ENCODE measurements at regions not wholly inside any gene's neighbourhood (a gene's known extent, or its start where the extent isn't known, plus 50 kb on each side); places are given as distances from the start of the nearest gene placed in this dataset.
"Not testable (repeated sequence)": the region's sequence is repeated elsewhere in the genome, so short reads cannot be mapped to it uniquely, and the experiment has no call there.

GRCh38 chr13:44863641-44864040 lies 125.6 kb downstream of the NUFIP1 start:
- H2BK12ac ChIP-seq (ENCODE audit: low read depth, low read length); H4K8ac ChIP-seq (ENCODE audit: extremely low read depth, insufficient read depth, low read length); H3K9ac ChIP-seq (replicated peaks in 1 of 4; ENCODE audit: extremely low read depth in 1 of 4, low read depth in 3 of 4, low read length in 3 of 4); H3K18ac ChIP-seq (ENCODE audit: extremely low read depth, low read length); H3K79me2 ChIP-seq (ENCODE audit: control insufficient read depth in 1 of 2, insufficient read depth in 2 of 2, low read length in 2 of 2); H3K4me2 ChIP-seq (ENCODE audit: insufficient read depth in 1 of 2, low read depth in 2 of 2, low read length in 2 of 2); H2BK5ac ChIP-seq (ENCODE audit: low read depth, low read length); H3K9me3 ChIP-seq (ENCODE audit: insufficient read depth in 2 of 2, low read depth in 1 of 2, low read length in 1 of 2); H3K27ac ChIP-seq (ENCODE audit: low read depth, low read length); H3K23me2 ChIP-seq (ENCODE audit: low read depth, low read length); H4K5ac ChIP-seq (ENCODE audit: insufficient read length, low read depth, low read length); CTCF ChIA-PET (ENCODE audit: partially characterized antibody); FAIRE-seq; DNase-seq (ENCODE audit: low read depth in 1 of 2, low spot score in 2 of 2); H4K20me1 ChIP-seq (replicated peaks in 1 of 2; ENCODE audit: control insufficient read depth in 1 of 2, insufficient read depth in 2 of 2, low read length in 2 of 2); H2AFZ ChIP-seq (ENCODE audit: low read length); H3K4me1 ChIP-seq (replicated peaks in 1 of 4; ENCODE audit: control insufficient read depth in 3 of 4, insufficient read depth in 4 of 4, low read length in 3 of 4); H2AK5ac ChIP-seq (ENCODE audit: low read depth, low read length); H3K14ac ChIP-seq (ENCODE audit: insufficient read length); H3K23ac ChIP-seq (ENCODE audit: insufficient read length); H3K56ac ChIP-seq (replicated peaks; ENCODE audit: insufficient read length, low read depth, low read length); H2BK20ac ChIP-seq (ENCODE audit: low read length); H4K91ac ChIP-seq (replicated peaks; ENCODE audit: insufficient read length, low read length); POLR2A ChIA-PET (ENCODE audit: partially characterized antibody); H3K4me3 ChIP-seq (ENCODE audit: extremely low read depth in 1 of 4, insufficient read depth in 2 of 4, low read depth in 3 of 4, low read length in 4 of 4); H2BK15ac ChIP-seq (ENCODE audit: low read length); H2BK120ac ChIP-seq (replicated peaks; ENCODE audit: low read depth, low read length); H3K4ac ChIP-seq (replicated peaks; ENCODE audit: insufficient read length, low read depth, low read length); H3K27me3 ChIP-seq (replicated peaks in 1 of 4; ENCODE audit: control insufficient read depth in 3 of 4, extremely low read depth in 1 of 4, insufficient read depth in 3 of 4, low read length in 3 of 4); H3K79me1 ChIP-seq (ENCODE audit: low read depth, low read length); H3K36me3 ChIP-seq (ENCODE audit: control insufficient read depth in 2 of 4, insufficient read depth in 4 of 4, low read length in 3 of 4): not testable (repeated sequence)
